ENCODE measurements at regions not wholly inside any gene's neighbourhood (a gene's known extent, or its start where the extent isn't known, plus 50 kb on each side); places are given as distances from the start of the nearest gene placed in this dataset.

DNA sequence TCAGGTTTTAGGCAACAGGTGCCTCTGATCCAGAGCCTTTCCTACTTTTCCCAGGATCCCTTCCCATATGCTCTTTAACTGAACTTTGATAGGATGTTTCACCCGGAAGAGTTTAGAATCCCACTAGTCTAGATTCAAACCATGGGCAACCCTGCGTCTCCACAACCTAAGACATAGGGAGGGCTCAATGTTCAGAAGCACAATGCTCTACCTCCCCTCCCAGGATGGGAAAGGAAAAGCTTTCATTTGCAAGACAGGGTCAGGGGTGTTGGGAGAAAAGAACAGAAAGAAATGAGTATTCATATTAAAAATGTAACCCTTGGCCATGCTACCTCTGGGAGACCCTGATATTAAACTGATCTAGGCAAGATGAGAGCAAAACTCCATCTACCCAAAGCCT lies 230.4 kb downstream of the MREG start:
- Histone ChIP-seq H3K4me3 (ENCODE audit: insufficient read depth, low read length) (no peak overlapping the region), H2AFZ (ENCODE audit: low read length) (no peak overlapping the region), H3K36me3 (ENCODE audit: insufficient read depth, low read length) (no peaks in the 10 kb centered on the region), H4K20me1 (ENCODE audit: insufficient read depth, low read length) (no peaks in the 10 kb centered on the region), H3K27me3 (ENCODE audit: insufficient read depth, low read length) (no peaks in the 10 kb centered on the region), H3K27ac (ENCODE audit: low read depth, low read length) (no peak overlapping the region), H3K9me3 (ENCODE audit: low read depth, low read length) (no peaks in the 10 kb centered on the region), H3K79me2 (ENCODE audit: insufficient read depth, low read length) (no peaks in the 10 kb centered on the region), H3K4me2 (ENCODE audit: insufficient read depth, low read length) (no peak overlapping the region), H3K4me1 (ENCODE audit: insufficient read depth, low read length) (peaks cover 22% of the 10 kb centered on the region)
- TF ChIP-seq, protein P1, sequence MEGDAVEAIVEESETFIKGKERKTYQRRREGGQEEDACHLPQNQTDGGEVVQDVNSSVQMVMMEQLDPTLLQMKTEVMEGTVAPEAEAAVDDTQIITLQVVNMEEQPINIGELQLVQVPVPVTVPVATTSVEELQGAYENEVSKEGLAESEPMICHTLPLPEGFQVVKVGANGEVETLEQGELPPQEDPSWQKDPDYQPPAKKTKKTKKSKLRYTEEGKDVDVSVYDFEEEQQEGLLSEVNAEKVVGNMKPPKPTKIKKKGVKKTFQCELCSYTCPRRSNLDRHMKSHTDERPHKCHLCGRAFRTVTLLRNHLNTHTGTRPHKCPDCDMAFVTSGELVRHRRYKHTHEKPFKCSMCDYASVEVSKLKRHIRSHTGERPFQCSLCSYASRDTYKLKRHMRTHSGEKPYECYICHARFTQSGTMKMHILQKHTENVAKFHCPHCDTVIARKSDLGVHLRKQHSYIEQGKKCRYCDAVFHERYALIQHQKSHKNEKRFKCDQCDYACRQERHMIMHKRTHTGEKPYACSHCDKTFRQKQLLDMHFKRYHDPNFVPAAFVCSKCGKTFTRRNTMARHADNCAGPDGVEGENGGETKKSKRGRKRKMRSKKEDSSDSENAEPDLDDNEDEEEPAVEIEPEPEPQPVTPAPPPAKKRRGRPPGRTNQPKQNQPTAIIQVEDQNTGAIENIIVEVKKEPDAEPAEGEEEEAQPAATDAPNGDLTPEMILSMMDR (IDR thresholded peaks at IDR 0.05; ENCODE audit: extremely low read depth, low read depth, low read length): no peak
- DNase-seq (ENCODE audit: insufficient read length, low spot score, missing footprints): no peak

DNA sequence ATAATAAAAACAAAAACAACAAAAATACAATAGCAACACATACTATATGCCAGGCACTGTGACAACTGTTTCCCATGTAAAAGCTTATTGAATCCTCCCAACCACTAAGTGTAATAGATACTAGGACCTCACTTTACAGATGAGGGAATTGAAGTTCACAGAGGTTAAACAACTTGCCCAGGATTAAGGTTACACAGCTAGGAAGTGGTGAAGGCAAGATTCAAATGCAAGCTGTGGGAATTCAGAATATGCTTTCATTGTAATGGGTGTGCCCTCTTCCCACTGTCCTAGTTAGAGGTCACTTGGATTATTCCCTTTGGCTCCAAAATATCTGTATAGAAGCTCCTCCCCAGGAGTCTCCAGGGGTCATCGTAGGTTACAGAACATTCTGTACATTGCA lies 231.1 kb downstream of the MREG start:
- no peak for DNase-seq (ENCODE audit: insufficient read length, low spot score, missing footprints)
- H3K9me3 ChIP-seq (ENCODE audit: low read depth, low read length): no peaks in the 10 kb centered on the region
- H3K79me2 ChIP-seq (ENCODE audit: insufficient read depth, low read length): no peaks in the 10 kb centered on the region
- H4K20me1 ChIP-seq (ENCODE audit: insufficient read depth, low read length): no peaks in the 10 kb centered on the region
- no peaks in the 10 kb centered on the region for H3K36me3 ChIP-seq (ENCODE audit: insufficient read depth, low read length)
- H3K4me1 ChIP-seq (ENCODE audit: insufficient read depth, low read length): peaks cover 26% of the 10 kb centered on the region
- H3K27ac ChIP-seq (ENCODE audit: low read depth, low read length): no peak overlapping the region
- no peaks in the 10 kb centered on the region for H3K27me3 ChIP-seq (ENCODE audit: insufficient read depth, low read length)
- no peak overlapping the region for H3K4me2 ChIP-seq (ENCODE audit: insufficient read depth, low read length)
- H3K4me3 ChIP-seq (ENCODE audit: insufficient read depth, low read length): no peak overlapping the region
- no peak overlapping the region for H2AFZ ChIP-seq (ENCODE audit: low read length)
- TF ChIP-seq, protein P1 (IDR thresholded peaks at IDR 0.05; ENCODE audit: extremely low read depth, low read depth, low read length): no peak

DNA sequence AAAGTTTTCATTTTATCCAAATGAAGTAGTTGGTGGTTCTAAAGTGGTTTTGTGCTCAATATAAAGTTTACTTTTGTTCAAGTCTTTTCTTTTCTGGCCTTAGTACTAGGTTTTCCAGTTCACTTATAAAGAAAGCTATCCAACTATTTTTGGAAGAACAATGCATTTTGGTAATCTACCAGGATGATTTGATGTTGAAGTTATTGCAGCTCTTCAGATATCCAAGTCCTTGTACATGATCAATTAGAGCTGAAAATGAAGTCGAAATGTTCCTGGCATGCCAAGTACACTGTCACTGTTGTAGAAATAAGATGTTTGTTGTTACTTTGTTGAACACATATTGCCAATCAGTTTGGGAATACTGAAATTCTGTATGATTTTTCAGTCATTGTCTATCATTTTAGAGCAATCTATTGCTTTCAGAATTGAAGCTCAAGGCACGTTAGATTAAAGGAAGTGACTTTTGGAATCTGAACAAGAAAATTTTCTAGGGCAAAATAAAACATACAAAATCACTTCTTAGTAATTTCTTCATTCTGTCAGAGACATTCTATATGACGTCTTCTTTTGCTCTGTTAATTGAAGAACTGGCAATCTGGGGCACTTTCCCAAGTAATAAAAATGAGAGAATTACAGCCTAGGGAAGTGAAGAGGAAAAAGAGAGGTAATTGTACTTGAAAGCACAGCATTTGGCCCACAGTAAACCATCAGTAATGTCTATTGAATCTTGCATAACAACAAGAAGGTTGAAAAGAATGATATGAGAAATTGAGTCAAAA lies 232.3 kb downstream of the MREG start:
- Histone ChIP-seq H3K4me2 (ENCODE audit: insufficient read depth, low read length) (no peak overlapping the region), H2AFZ (ENCODE audit: low read length) (peak overlapping the region; percentile 20), H3K27ac (ENCODE audit: low read depth, low read length) (no peak overlapping the region), H4K20me1 (ENCODE audit: insufficient read depth, low read length) (no peaks in the 10 kb centered on the region), H3K27me3 (ENCODE audit: insufficient read depth, low read length) (no peaks in the 10 kb centered on the region), H3K4me1 (ENCODE audit: insufficient read depth, low read length) (peaks cover 17% of the 10 kb centered on the region), H3K4me3 (ENCODE audit: insufficient read depth, low read length) (no peak overlapping the region), H3K79me2 (ENCODE audit: insufficient read depth, low read length) (no peaks in the 10 kb centered on the region), H3K9me3 (ENCODE audit: low read depth, low read length) (no peaks in the 10 kb centered on the region), H3K36me3 (ENCODE audit: insufficient read depth, low read length) (no peaks in the 10 kb centered on the region)
- TF ChIP-seq, protein P1 (IDR thresholded peaks at IDR 0.05; ENCODE audit: extremely low read depth, low read depth, low read length): no peak
- no peak for DNase-seq (ENCODE audit: insufficient read length, low spot score, missing footprints)

DNA sequence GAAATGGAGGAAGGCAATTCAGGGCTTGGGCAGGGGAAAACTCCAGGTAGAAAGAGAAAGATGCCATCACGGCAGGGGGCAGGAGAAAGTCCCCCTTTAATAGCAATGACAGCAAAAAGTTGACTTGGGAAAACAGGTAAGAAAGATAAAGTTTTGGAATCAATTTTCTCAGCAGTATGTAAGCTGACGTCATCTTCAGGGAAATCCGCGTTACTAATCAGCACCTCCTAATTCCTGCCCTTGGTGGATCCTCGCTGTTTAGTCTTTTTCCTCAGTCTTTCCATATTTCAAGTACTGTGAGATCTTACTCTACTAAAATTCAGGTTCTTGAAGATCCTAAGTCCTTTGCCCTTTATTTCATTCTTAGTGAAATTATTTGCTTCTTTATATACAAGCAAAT lies 233.0 kb downstream of the MREG start:
- no peaks in the 10 kb centered on the region for H4K20me1 ChIP-seq (ENCODE audit: insufficient read depth, low read length)
- H3K4me3 ChIP-seq (ENCODE audit: insufficient read depth, low read length): no peak overlapping the region
- H3K27me3 ChIP-seq (ENCODE audit: insufficient read depth, low read length): no peaks in the 10 kb centered on the region
- TF ChIP-seq, protein P1 (IDR thresholded peaks at IDR 0.05; ENCODE audit: extremely low read depth, low read depth, low read length): no peak
- DNase-seq (ENCODE audit: insufficient read length, low spot score, missing footprints): no peak
- no peak overlapping the region for H3K27ac ChIP-seq (ENCODE audit: low read depth, low read length)
- H3K36me3 ChIP-seq (ENCODE audit: insufficient read depth, low read length): no peaks in the 10 kb centered on the region
- no peaks in the 10 kb centered on the region for H3K79me2 ChIP-seq (ENCODE audit: insufficient read depth, low read length)
- no peak overlapping the region for H3K4me2 ChIP-seq (ENCODE audit: insufficient read depth, low read length)
- H3K4me1 ChIP-seq (ENCODE audit: insufficient read depth, low read length): peaks cover 15% of the 10 kb centered on the region
- no peak overlapping the region for H2AFZ ChIP-seq (ENCODE audit: low read length)
- no peaks in the 10 kb centered on the region for H3K9me3 ChIP-seq (ENCODE audit: low read depth, low read length)

All from osteoblast (primary cell).